Stimulated activated CD4-positive, alpha-beta T cell treated with anti-CD3 and anti-CD28 coated beads, Interleukin-1b, Interleukin-23, amount 100 ng/mL, for 48 hours (primary cell): ENCODE measurements at regions not wholly inside any gene's neighbourhood (a gene's known extent, or its start where the extent isn't known, plus 50 kb on each side); places are given as distances from the start of the nearest gene placed in this dataset.
"Not testable (repeated sequence)": the region's sequence is repeated elsewhere in the genome, so short reads cannot be mapped to it uniquely, and the experiment has no call there.

Experiments used
- DNase-seq: peaks from one replicate; pipeline ENCODE4 v3.0.0-alpha.2; 2020

- no peak for DNase-seq
Measured at GRCh38 chr16:62386411-62386810, 350.2 kb upstream of the CDH8 start.

GRCh38 chr16:62383941-62384340, 347.7 kb upstream of the CDH8 start:
- no peak for DNase-seq

- no peak for DNase-seq
Measured at GRCh38 chr16:62370445-62370844, 334.2 kb upstream of the CDH8 start.

- DNase-seq, result no peak
Measured at GRCh38 chr16:62363501-62363900, 327.3 kb upstream of the CDH8 start.

- DNase-seq, result no peak
Measured at GRCh38 chr16:62353355-62353754, 317.1 kb upstream of the CDH8 start.

DNA sequence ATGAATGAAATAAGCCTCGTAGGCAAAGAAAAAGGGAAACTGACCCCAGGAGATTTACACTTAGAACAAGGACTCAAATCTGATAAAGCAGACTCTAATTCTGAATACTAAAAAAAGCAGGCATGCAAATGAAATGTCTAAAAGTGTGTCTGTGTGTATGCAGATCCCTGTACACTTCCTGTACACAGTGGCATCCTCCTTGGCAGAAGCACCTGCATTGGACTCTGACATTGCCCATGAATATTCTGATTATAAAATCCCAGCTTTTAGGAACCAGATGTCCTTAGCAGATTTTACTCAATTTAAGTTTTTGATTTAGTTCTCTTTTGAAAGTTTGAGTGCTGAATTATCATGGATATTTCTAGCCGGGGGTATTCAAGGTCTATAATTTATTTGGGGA, 306.0 kb upstream of the CDH8 start:
- no peak for DNase-seq

- DNase-seq, result no peak
Measured at GRCh38 chr16:62335356-62335755, 299.1 kb upstream of the CDH8 start.

DNA sequence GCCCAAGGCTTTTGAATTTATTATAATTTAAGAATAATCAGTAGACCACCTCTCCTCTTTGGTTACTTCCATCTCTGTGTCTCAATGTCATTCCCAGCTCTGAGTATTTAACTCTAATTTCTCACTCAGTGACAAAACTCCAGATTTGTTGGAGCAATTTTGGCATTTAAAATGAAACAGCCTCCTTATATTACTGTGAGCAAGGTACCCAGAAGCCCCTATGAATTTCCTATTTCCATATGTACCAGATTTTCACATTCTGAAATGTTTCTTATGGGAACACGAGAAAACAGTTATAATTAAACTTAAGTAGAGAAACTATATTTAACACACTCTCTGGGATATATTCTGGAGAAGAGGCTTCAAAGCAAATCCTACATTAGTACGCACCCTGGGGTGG, 285.4 kb upstream of the CDH8 start:
- DNase-seq, result no peak

DNA sequence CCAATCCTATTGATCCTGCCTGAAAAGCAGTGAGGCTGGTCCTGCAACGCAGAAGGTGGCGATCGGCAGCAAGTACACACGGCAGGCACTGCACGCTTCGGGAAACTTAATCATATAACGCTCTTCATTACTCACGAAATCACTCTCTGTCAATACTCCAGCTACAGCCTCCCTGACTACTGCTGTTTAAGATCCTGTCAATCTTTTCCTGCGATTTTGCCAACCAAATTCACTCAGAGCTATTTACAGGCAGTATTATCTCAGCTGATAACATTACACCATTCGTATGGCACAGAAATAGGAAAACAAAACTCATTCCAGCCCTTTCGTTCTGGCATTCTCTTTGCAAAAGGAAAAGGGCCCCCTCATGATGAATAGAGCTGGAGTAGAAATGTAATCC, 262.4 kb upstream of the CDH8 start:
- no peak for DNase-seq

GRCh38 chr16:62294213-62294972, 258.2 kb upstream of the CDH8 start:
- no peak for DNase-seq

GRCh38 chr16:62288990-62289629, 252.9 kb upstream of the CDH8 start:
- DNase-seq, result no peak

GRCh38 chr16:62280506-62280905, 244.3 kb upstream of the CDH8 start:
- no peak for DNase-seq

- DNase-seq, result no peak
Measured at GRCh38 chr16:62277942-62278341, 241.7 kb upstream of the CDH8 start.

DNA sequence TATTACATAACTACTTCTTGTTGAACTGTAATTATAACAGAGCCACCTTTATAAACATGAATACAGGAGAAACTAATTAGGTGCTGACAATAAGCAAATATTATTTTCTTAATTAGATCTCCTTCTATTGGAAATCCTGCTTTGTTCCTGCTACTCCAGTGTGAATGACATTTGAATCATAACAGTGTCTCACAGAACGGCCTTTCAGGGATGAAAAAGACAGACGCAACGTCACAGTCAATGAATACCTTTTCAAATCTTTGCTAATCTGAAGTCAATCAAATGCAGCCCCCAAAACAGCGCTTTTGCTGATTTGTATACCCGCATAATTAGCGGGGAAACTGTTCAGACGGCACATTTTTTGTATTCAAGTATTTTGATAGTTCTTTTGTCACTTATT, 240.4 kb upstream of the CDH8 start:
- no peak for DNase-seq

- DNase-seq, result no peak
Measured at GRCh38 chr16:62272035-62272434, 235.8 kb upstream of the CDH8 start.

- DNase-seq, result no peak
Measured at GRCh38 chr16:62261760-62262159, 225.5 kb upstream of the CDH8 start.

DNA sequence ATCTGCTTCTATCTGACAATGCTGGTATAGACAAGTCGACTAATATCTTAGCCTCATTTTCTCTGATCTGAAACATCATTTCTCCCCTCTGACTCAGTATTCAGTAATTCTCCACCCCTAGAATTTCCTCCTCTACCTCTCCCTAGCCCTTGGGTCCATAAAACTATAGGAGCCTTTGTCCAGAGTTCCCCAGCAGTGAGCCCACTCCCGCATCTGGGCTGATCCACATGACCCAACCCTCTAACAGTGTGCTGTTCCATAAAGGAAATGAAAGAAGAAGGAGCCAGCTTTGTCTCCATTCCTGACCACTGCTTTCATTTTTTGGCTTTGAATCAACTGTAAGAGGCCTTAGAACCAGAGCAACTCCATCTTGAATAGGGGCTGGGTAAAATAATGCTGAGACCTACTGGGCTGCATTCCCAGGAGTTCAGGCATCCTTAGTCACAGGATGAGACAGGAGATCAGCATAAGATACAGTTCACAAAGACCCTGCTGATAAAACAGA, 222.7 kb upstream of the CDH8 start:
- DNase-seq, result not testable (repeated sequence)

DNA sequence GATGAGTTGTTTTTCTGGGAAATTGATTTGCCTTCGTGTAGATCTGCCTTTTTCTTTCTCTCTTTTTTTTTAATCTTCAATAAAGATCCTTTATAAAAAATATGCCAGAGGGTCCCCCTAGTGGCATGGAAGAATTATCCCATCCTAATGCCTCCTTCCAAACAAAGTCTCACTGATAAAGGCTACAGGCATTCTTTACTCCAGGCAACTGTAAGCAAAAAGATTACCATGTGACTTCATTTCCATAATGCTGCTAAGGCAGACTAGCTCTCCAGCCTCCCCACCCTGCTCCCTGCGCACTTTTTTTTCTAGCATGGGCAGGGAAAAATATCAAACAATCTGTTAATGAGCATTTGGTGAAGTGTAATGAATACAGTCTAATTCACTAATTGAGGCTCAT, 220.2 kb upstream of the CDH8 start:
- no peak for DNase-seq

DNA sequence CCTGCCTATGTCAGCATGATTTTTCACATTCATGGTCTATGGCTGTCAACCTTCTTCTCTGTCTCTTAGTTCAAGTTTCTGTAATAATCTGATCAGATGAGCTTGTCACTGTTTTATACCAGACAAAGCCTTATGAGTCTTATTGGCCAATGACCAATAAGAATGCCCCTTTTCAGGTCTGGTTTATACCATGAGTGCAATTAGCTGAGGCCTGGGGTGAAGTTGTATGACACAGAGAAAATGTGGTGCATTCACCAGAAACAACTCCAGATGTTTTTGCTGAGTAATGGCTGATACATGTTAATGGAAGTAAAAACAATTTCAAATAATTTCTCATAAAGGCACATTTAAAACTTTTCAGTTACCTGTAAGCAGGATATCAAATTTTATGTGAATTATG, 218.6 kb upstream of the CDH8 start:
- DNase-seq, result no peak

DNA sequence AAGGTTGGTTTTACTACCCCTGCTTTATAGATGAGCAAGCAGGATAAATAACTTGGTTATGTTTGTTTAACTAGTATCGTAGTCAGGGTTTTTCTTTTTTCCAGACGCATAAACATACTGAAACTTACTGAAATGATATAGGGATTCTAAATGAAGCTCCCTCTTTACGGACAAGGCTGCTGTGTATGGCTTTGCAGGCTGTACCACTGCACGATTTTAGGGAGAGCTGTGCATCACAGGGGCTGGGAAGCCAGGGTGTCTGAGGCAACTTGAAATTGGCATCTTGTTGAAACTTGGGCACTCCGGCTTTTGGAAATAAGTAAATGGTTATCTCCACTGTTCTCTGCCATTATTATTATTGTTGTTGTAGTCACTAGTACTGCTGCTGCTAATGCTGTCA, 218.1 kb upstream of the CDH8 start:
- no peak for DNase-seq

DNA sequence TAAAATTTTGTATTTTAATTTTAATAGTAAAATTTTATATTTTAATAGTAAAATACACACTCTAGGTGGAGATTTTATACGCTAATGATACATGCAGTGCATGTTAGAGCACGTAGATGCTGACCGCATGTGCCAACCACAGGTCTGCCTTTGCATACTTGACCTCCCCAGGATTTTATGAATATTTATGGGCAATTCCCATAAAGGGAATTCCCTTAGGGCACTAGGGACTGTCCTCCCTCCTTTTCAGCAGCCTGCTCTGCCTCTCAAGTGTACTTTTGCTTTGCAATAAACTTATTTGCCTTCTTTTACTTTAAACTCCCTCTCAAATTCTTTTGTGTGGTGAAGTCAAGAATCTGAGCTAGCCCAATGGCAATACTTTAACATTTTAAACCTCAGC, 217.7 kb upstream of the CDH8 start:
- no peak for DNase-seq

- no peak for DNase-seq
Measured at GRCh38 chr16:62249069-62249468, 212.8 kb upstream of the CDH8 start.

- DNase-seq, result no peak
Measured at GRCh38 chr16:62240722-62241121, 204.5 kb upstream of the CDH8 start.

GRCh38 chr16:62225675-62226074, 189.4 kb upstream of the CDH8 start:
- peak; percentile 47 for DNase-seq
